Neuronal stem cell (in vitro differentiated cells): ENCODE measurements at regions not wholly inside any gene's neighbourhood (a gene's known extent, or its start where the extent isn't known, plus 50 kb on each side); places are given as distances from the start of the nearest gene placed in this dataset.

Source experiments
- DNase-seq: peaks from one replicate; pipeline ENCODE4 v3.0.0-alpha.2; 2013; ENCODE audit warnings: low spot score
- H2AFZ ChIP-seq: one replicate; pipeline ENCODE4 v1.6.1; 2013; ENCODE audit warnings: mild to moderate bottlenecking, low read length, inconsistent platforms
- H2AK5ac ChIP-seq: 2 replicates; pipeline ENCODE4 v1.6.1; 2013; ENCODE audit warnings: low read depth, mild to moderate bottlenecking, inconsistent platforms, low read length, moderate library complexity, mixed read lengths
- H2BK120ac ChIP-seq: 2 replicates; pipeline ENCODE4 v1.6.1; 2013; ENCODE audit warnings: low read depth, mild to moderate bottlenecking, inconsistent platforms, low read length, moderate library complexity, mixed read lengths
- H2BK12ac ChIP-seq: one replicate; pipeline ENCODE4 v1.6.1; 2013; ENCODE audit warnings: low read length, inconsistent platforms
- H2BK15ac ChIP-seq: 2 replicates; pipeline ENCODE4 v1.6.1; 2013; ENCODE audit warnings: mild to moderate bottlenecking, low read length, inconsistent platforms, mixed read lengths
- H2BK5ac ChIP-seq: one replicate; pipeline ENCODE4 v1.6.1; 2013; ENCODE audit warnings: inconsistent platforms, mild to moderate bottlenecking, low read length, moderate library complexity
- H3K14ac ChIP-seq: one replicate; pipeline ENCODE4 v1.6.1; 2013; ENCODE audit warnings: low read length, inconsistent platforms
- H3K18ac ChIP-seq: 2 replicates; pipeline ENCODE4 v1.6.1; 2013; ENCODE audit warnings: low read length, inconsistent platforms
- H3K23ac ChIP-seq: 2 replicates; pipeline ENCODE4 v1.6.1; 2013; ENCODE audit warnings: low read depth, mild to moderate bottlenecking, mixed read lengths, low read length, inconsistent platforms; ENCODE audit not compliant: poor library complexity
- H3K27ac ChIP-seq: replicated peaks from 3 replicates; pipeline ENCODE4 v1.5.1; 2013; ENCODE audit warnings: low read length, inconsistent platforms
- H3K27me3 ChIP-seq, 3 experiments: 2 replicates each; pipeline ENCODE4 v1.6.1; 2013; ENCODE audit warnings: low read length in 3 of 3, mild to moderate bottlenecking in 2 of 3, inconsistent platforms in 1 of 3, low read depth in 1 of 3, mixed read lengths in 1 of 3, moderate library complexity in 1 of 3; ENCODE audit not compliant: control insufficient read depth in 3 of 3, insufficient read depth in 3 of 3
- H3K36me3 ChIP-seq, 2 donors: replicated peaks in 1 of 2; 2 replicates each; pipeline ENCODE4 v1.6.1; 2013; ENCODE audit warnings: low read length in 2 of 2; ENCODE audit not compliant: control insufficient read depth in 2 of 2, insufficient read depth in 2 of 2
- H3K4ac ChIP-seq: 2 replicates; pipeline ENCODE4 v1.6.1; 2013; ENCODE audit warnings: inconsistent platforms, mild to moderate bottlenecking, low read length, moderate library complexity
- H3K4me1 ChIP-seq, 2 donors: 1 replicate in 1 of 2; 2 replicates in 1 of 2; pipeline ENCODE4 v1.6.1; 2013; ENCODE audit warnings: low read length in 2 of 2, low read depth in 1 of 2; ENCODE audit not compliant: control insufficient read depth in 2 of 2, insufficient read depth in 1 of 2
- H3K4me2 ChIP-seq: one replicate; pipeline ENCODE4 v1.6.1; 2013; ENCODE audit warnings: mild to moderate bottlenecking, low read length, inconsistent platforms; ENCODE audit not compliant: insufficient read depth, poor library complexity, severe bottlenecking
- H3K4me3 ChIP-seq, 2 donors: 2 replicates each; pipeline ENCODE4 v1.5.1; 2013; ENCODE audit warnings: low read length in 2 of 2, mild to moderate bottlenecking in 2 of 2, inconsistent platforms in 1 of 2, moderate library complexity in 1 of 2
- H3K79me1 ChIP-seq: one replicate; pipeline ENCODE4 v1.6.1; 2013; ENCODE audit warnings: low read depth, mild to moderate bottlenecking, inconsistent platforms, low read length, moderate library complexity
- H3K9ac ChIP-seq: one replicate; pipeline ENCODE4 v1.6.1; 2013; ENCODE audit warnings: mild to moderate bottlenecking, low read depth, low read length, inconsistent platforms; ENCODE audit not compliant: poor library complexity
- H3K9me3 ChIP-seq, 2 donors: replicated peaks in 1 of 2; 2 replicates each; pipeline versions ENCODE3 to v1.6.1; 2013; ENCODE audit warnings: low read length in 2 of 2, mild to moderate bottlenecking in 2 of 2, inconsistent platforms in 1 of 2, low read depth in 1 of 2, mixed read lengths in 1 of 2, moderate library complexity in 1 of 2; ENCODE audit not compliant: control insufficient read depth in 2 of 2, insufficient read depth in 1 of 2
- H4K8ac ChIP-seq: one replicate; pipeline ENCODE4 v1.6.1; 2013; ENCODE audit warnings: low read depth, mild to moderate bottlenecking, inconsistent platforms, low read length, moderate library complexity
- H4K91ac ChIP-seq: one replicate; pipeline ENCODE4 v1.6.1; 2013; ENCODE audit warnings: low read length, low read depth, mild to moderate bottlenecking, inconsistent platforms; ENCODE audit not compliant: poor library complexity
- WGBS, 2 donors: extraction: QIAGEN DNeasy Blood & Tissue Kit; methylation state at CpG; one replicate each; pipeline ENCODE4 v1.1.7; 2013; ENCODE audit warnings: missing lambda C conversion rate in 2 of 2, mixed read lengths in 1 of 2; ENCODE audit not compliant: insufficient read length in 2 of 2, insufficient replicate concordance in 1 of 2; ENCODE audit errors: extremely low coverage in 2 of 2; 5-methylcytosine and 5-hydroxymethylcytosine counted together

DNA sequence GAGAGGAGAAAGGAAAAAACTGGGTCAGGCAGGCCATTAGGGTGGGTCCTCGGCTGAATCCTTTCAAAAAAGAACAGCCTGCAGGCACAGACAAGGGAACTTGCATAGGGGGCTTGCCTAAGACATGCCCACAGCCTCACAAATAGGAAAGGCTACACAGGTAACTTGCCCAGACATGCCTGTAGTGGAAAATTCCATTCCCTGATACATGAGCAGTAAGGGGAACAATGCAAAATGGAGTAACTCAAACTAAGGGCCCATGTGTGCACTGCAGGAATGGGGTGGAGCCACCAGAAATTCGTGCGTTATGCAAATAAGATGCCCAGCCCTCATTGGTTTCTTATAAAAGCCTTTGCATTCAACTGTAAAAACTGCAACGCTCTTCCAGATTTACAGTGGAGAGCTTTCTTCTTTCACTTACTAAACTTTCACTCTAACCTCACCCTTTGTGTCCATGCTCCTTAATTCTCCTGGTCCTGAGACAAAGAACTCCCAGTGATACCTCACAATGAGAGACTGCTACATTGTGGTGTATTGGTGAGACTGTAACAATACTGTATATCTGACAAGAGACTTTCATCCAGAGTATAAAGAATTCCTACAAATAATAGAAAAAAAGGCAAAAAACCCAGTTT is 59.5 kb upstream of the SLITRK1 start:
- no peak overlapping the region for H4K91ac ChIP-seq
- H3K36me3 ChIP-seq: no peaks in the 10 kb centered on the region
- no peak overlapping the region for H2AK5ac ChIP-seq
- peaks cover 0 to 10% of the 10 kb centered on the region in 2 donors for H3K9me3 ChIP-seq
- no CpG with 5 or more reads among the region's 4 CpGs for WGBS, 2 donors
- H3K23ac ChIP-seq: no peak overlapping the region
- no peak overlapping the region for H4K8ac ChIP-seq
- H3K4me3 ChIP-seq: no peak overlapping the region
- no peaks in the 10 kb centered on the region for H3K27me3 ChIP-seq
- no peak overlapping the region for H3K14ac ChIP-seq
- no peak overlapping the region for H2BK120ac ChIP-seq
- no peak overlapping the region for H3K4ac ChIP-seq
- H2BK12ac ChIP-seq: no peak overlapping the region
- no peak overlapping the region for H3K4me2 ChIP-seq
- peaks cover 0 to 5% of the 10 kb centered on the region in 2 donors for H3K4me1 ChIP-seq
- no peak overlapping the region for H3K9ac ChIP-seq
- H3K79me1 ChIP-seq: no peaks in the 10 kb centered on the region
- H3K18ac ChIP-seq: no peak overlapping the region
- DNase-seq: peak; percentile 12
- H2BK15ac ChIP-seq: no peak overlapping the region
- peak overlapping the region; percentile 61 for H3K27ac ChIP-seq
- peak overlapping the region; percentile 71 for H2AFZ ChIP-seq
- no peak overlapping the region for H2BK5ac ChIP-seq

DNA sequence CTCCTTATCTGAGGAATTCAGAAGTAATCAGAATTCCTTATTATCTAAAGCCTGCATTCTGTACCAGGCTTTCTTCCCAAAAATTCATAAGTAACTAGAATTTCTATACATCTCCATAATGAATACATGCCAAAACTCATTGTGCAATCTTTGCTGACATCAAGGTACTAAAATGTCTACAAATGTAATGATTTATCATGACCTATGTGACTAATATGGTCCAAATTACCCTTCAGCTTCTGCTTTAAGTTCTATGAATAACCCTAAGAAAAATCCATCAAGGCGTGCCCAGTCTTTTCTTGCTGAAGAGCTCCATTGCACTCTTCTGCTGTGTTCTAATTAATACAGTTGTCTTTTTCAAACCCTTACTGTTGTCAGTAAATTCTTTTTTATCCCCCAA is 58.5 kb upstream of the SLITRK1 start:
- WGBS, 2 donors: no CpG with 5 or more reads among the region's 1 CpG
- no peak for DNase-seq
- no peaks in the 10 kb centered on the region for H3K27me3 ChIP-seq

DNA sequence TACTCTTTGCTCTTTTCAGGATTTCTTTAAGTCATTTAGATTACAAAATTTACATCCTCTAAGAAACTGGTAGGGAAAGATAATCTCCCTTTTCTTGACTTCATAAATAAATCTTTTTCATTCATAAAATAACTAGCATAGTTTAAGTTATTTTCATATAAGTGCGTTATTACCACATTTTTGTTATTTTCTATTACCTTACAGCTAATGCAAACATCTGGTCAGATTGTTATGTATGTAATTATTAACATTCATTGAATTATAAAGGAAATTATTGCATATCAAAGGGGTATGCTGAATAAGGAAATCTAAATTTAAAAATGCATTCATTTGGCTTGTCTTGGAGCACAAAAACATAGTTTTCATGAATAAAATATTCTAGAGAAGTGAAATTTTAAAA is 55.3 kb upstream of the SLITRK1 start:
- Histone ChIP-seq H3K79me1 (no peaks in the 10 kb centered on the region), H3K4me1 (no peaks in the 10 kb centered on the region), H3K36me3 (no peaks in the 10 kb centered on the region), H2BK15ac (no peak overlapping the region), H4K8ac (no peak overlapping the region), H2AFZ (no peak overlapping the region), H3K4me3 (no peak overlapping the region), H3K4ac (no peak overlapping the region), H2AK5ac (no peak overlapping the region), H2BK5ac (no peak overlapping the region), H3K27ac (no peak overlapping the region), H3K14ac (no peak overlapping the region), H3K27me3 (no peaks in the 10 kb centered on the region), H3K18ac (no peak overlapping the region), H4K91ac (no peak overlapping the region), H3K9me3 (peaks cover 0 to 8% of the 10 kb centered on the region in 2 donors), H2BK12ac (no peak overlapping the region), H3K9ac (no peak overlapping the region), H3K4me2 (no peak overlapping the region), H3K23ac (no peak overlapping the region), H2BK120ac (no peak overlapping the region)
- no peak for DNase-seq
- whole genome bisulfite sequencing, 2 donors: no CpG with 5 or more reads among the region's 1 CpG

More for the DNA sequence above, 58.5 kb upstream of the SLITRK1 start:
- Histone ChIP-seq H2BK15ac (no peak overlapping the region), H3K4me2 (no peak overlapping the region), H3K4me1 (peaks cover 0 to 5% of the 10 kb centered on the region in 2 donors), H2AK5ac (no peak overlapping the region), H3K4me3 (no peak overlapping the region), H3K14ac (no peak overlapping the region), H2BK120ac (no peak overlapping the region), H3K4ac (no peak overlapping the region), H3K79me1 (no peaks in the 10 kb centered on the region), H4K91ac (no peak overlapping the region), H3K9me3 (peaks cover 0 to 10% of the 10 kb centered on the region in 2 donors), H3K18ac (no peak overlapping the region), H4K8ac (no peak overlapping the region), H3K9ac (no peak overlapping the region), H2AFZ (no peak overlapping the region), H2BK12ac (no peak overlapping the region), H2BK5ac (no peak overlapping the region), H3K27ac (no peak overlapping the region), H3K36me3 (no peaks in the 10 kb centered on the region), H3K23ac (no peak overlapping the region)

GRCh38 chr13:83935566-83935965 is 53.3 kb upstream of the SLITRK1 start:
- H2BK15ac ChIP-seq: no peak overlapping the region
- no peak overlapping the region for H3K4me2 ChIP-seq
- H3K9ac ChIP-seq: no peak overlapping the region
- H4K8ac ChIP-seq: no peak overlapping the region
- H3K4me3 ChIP-seq: no peak overlapping the region
- H2AK5ac ChIP-seq: no peak overlapping the region
- WGBS, 2 donors: no CpG with 5 or more reads among the region's 6 CpGs
- no peak overlapping the region for H2AFZ ChIP-seq
- H3K14ac ChIP-seq: no peak overlapping the region
- no peaks in the 10 kb centered on the region for H3K4me1 ChIP-seq
- no peak overlapping the region for H3K27ac ChIP-seq
- H3K4ac ChIP-seq: no peak overlapping the region
- no peaks in the 10 kb centered on the region for H3K9me3 ChIP-seq
- no peaks in the 10 kb centered on the region for H3K79me1 ChIP-seq
- H4K91ac ChIP-seq: no peak overlapping the region
- no peak overlapping the region for H3K18ac ChIP-seq
- H2BK5ac ChIP-seq: no peak overlapping the region
- H2BK120ac ChIP-seq: no peak overlapping the region
- no peak overlapping the region for H3K23ac ChIP-seq
- H3K36me3 ChIP-seq: no peaks in the 10 kb centered on the region
- DNase-seq: no peak
- no peaks in the 10 kb centered on the region for H3K27me3 ChIP-seq
- H2BK12ac ChIP-seq: no peak overlapping the region
